ENCODE measurements at regions not wholly inside any gene's neighbourhood (a gene's known extent, or its start where the extent isn't known, plus 50 kb on each side); places are given as distances from the start of the nearest gene placed in this dataset.

- BruUV-seq (replicated peaks): no TSS peak
- ATAC-seq: no peak
- no peak overlapping the region for H3K4me2 ChIP-seq (ENCODE audit: low read length)
Observed at GRCh38 chr3:185989511-185989910, 51.7 kb upstream of the TRA2B start.

GRCh38 chr3:185988816-185989175, 51.0 kb upstream of the TRA2B start:
- H3K9me2 ChIP-seq (replicated peaks; ENCODE audit: low read length): no peaks in the 10 kb centered on the region
- H3K9ac ChIP-seq (ENCODE audit: low read length): no peak overlapping the region
- no peaks in the 10 kb centered on the region for H3K36me3 ChIP-seq (ENCODE audit: low read depth, low read length)
- no peak overlapping the region for H3K4me3 ChIP-seq (ENCODE audit: low read length)
- H3K27ac ChIP-seq (ENCODE audit: low read length): no peak overlapping the region
- H2AFZ ChIP-seq (ENCODE audit: low read length): no peak overlapping the region
- H3K79me2 ChIP-seq (ENCODE audit: low read length): no peaks in the 10 kb centered on the region
- intact Hi-C loops (cut with micrococcal nuclease): loop anchor here (10.0 kb wide), 2 partner anchors 116 to 1176 kb away; partner anchors contain the start of gene ETV5
- no peaks in the 10 kb centered on the region for H3F3A ChIP-seq (ENCODE audit: low read length, unreplicated experiment)
- ATAC-seq (no peak), DNase-seq (no peak)
- POLR2A ChIA-PET (ENCODE audit: unreplicated experiment): no interaction called here
- CTCF ChIA-PET: no interaction called here
- H3K27me3 ChIP-seq (ENCODE audit: low read length): no peaks in the 10 kb centered on the region
- H3K9me3 ChIP-seq (ENCODE audit: low read length): no peaks in the 10 kb centered on the region
- H3K4me2 ChIP-seq (ENCODE audit: low read length): no peak overlapping the region
- H4K20me1 ChIP-seq (ENCODE audit: low read length): no peaks in the 10 kb centered on the region
- TF ChIP-seq CTCF (conservative IDR thresholded peaks at IDR 0.05; ENCODE audit: low read depth, low read length) (no peak), EZH2phosphoT487 (IDR thresholded peaks at IDR 0.05; ENCODE audit: borderline replicate concordance, low read length) (no peak), EZH2 (IDR thresholded peaks at IDR 0.05; ENCODE audit: low read length, unreplicated experiment) (no peak)
- no TSS peak for BruUV-seq (replicated peaks)
- peaks cover 3% of the 10 kb centered on the region for H3K4me1 ChIP-seq (ENCODE audit: insufficient read depth, low read length)

More at GRCh38 chr3:185989511-185989910, 51.7 kb upstream of the TRA2B start:
- H3K4me3 ChIP-seq (ENCODE audit: low read length): no peak overlapping the region
- H2AFZ ChIP-seq (ENCODE audit: low read length): no peak overlapping the region
- no peaks in the 10 kb centered on the region for H3K79me2 ChIP-seq (ENCODE audit: low read length)
- no peak overlapping the region for H3K9ac ChIP-seq (ENCODE audit: low read length)
- no peak overlapping the region for H3K27ac ChIP-seq (ENCODE audit: low read length)
- no peaks in the 10 kb centered on the region for H3K4me1 ChIP-seq (ENCODE audit: insufficient read depth, low read length)
- H3F3A ChIP-seq (ENCODE audit: low read length, unreplicated experiment): no peaks in the 10 kb centered on the region
- no peak for TF ChIP-seq EZH2 (IDR thresholded peaks at IDR 0.05; ENCODE audit: low read length, unreplicated experiment)
- no peak for TF ChIP-seq EZH2phosphoT487 (IDR thresholded peaks at IDR 0.05; ENCODE audit: borderline replicate concordance, low read length)
- no peak for TF ChIP-seq CTCF (conservative IDR thresholded peaks at IDR 0.05; ENCODE audit: low read depth, low read length)
- CTCF ChIA-PET: no interaction called here
- H3K9me3 ChIP-seq (ENCODE audit: low read length): no peaks in the 10 kb centered on the region
- no peaks in the 10 kb centered on the region for H3K9me2 ChIP-seq (replicated peaks; ENCODE audit: low read length)
- POLR2A ChIA-PET (ENCODE audit: unreplicated experiment): interaction anchor here (0.6 kb wide), 1 partner anchor 524 kb away, joined by 29 read pairs; no protein-coding TSS in a partner anchor
- intact Hi-C loops (cut with micrococcal nuclease): loop anchor here (10.0 kb wide), 2 partner anchors 115 to 1175 kb away; partner anchors contain the start of gene ETV5
- H3K27me3 ChIP-seq (ENCODE audit: low read length): no peaks in the 10 kb centered on the region
- no peaks in the 10 kb centered on the region for H3K36me3 ChIP-seq (ENCODE audit: low read depth, low read length)
- no peak for DNase-seq
- no peaks in the 10 kb centered on the region for H4K20me1 ChIP-seq (ENCODE audit: low read length)

GRCh38 chr3:185988080-185988815, 50.4 kb upstream of the TRA2B start:
- Histone ChIP-seq H3F3A (ENCODE audit: low read length, unreplicated experiment) (no peaks in the 10 kb centered on the region), H2AFZ (ENCODE audit: low read length) (no peak overlapping the region), H3K4me1 (ENCODE audit: insufficient read depth, low read length) (peaks cover 6% of the 10 kb centered on the region), H3K9me3 (ENCODE audit: low read length) (no peaks in the 10 kb centered on the region), H3K4me3 (ENCODE audit: low read length) (no peak overlapping the region), H3K27ac (ENCODE audit: low read length) (no peak overlapping the region), H3K36me3 (ENCODE audit: low read depth, low read length) (no peaks in the 10 kb centered on the region), H4K20me1 (ENCODE audit: low read length) (no peaks in the 10 kb centered on the region), H3K79me2 (ENCODE audit: low read length) (no peaks in the 10 kb centered on the region), H3K27me3 (ENCODE audit: low read length) (no peaks in the 10 kb centered on the region), H3K9ac (ENCODE audit: low read length) (no peak overlapping the region), H3K9me2 (replicated peaks; ENCODE audit: low read length) (no peaks in the 10 kb centered on the region), H3K4me2 (ENCODE audit: low read length) (no peak overlapping the region)
- TF ChIP-seq EZH2phosphoT487 (IDR thresholded peaks at IDR 0.05; ENCODE audit: borderline replicate concordance, low read length) (no peak), EZH2 (IDR thresholded peaks at IDR 0.05; ENCODE audit: low read length, unreplicated experiment) (no peak), CTCF (conservative IDR thresholded peaks at IDR 0.05; ENCODE audit: low read depth, low read length) (no peak)
- no peak for DNase-seq
- BruUV-seq (replicated peaks): no TSS peak
- CTCF ChIA-PET: interaction anchor here (1.0 kb wide), 1 partner anchor 44 kb away, joined by 16 read pairs; no protein-coding TSS in a partner anchor
- intact Hi-C loops (cut with micrococcal nuclease): loop anchor here (10.0 kb wide), 2 partner anchors 117 to 1177 kb away; partner anchors contain the start of gene ETV5
- no peak for ATAC-seq
- POLR2A ChIA-PET (ENCODE audit: unreplicated experiment): no interaction called here

Data from PC-3 (cell line).